ENCODE measurements at regions not wholly inside any gene's neighbourhood (a gene's known extent, or its start where the extent isn't known, plus 50 kb on each side); places are given as distances from the start of the nearest gene placed in this dataset.

- FAIRE-seq: no peak
- POLR2A ChIA-PET: no interaction called here
- CTCF ChIA-PET: no interaction called here
- H3K27ac ChIP-seq: no peak overlapping the region
- H3K4me1 ChIP-seq: no peaks in the 10 kb centered on the region
- H3K4me2 ChIP-seq: no peak overlapping the region
- DNase-seq (ENCODE audit: low read depth in 1 of 2, low spot score in 1 of 2): no peak
- ATAC-seq: no peak
- TF ChIP-seq CBX8 (IDR thresholded peaks at IDR 0.05) (no peak), HMGXB4 (CRISPR knock-in tag; IDR thresholded peaks at IDR 0.05; ENCODE audit: borderline replicate concordance) (no peak), EP300 (IDR thresholded peaks at IDR 0.05) (no peak), ZFP36 (IDR thresholded peaks at IDR 0.05; ENCODE audit: borderline replicate concordance, partially characterized antibody) (no peak)
- H3K4me3 ChIP-seq: no peak overlapping the region
- whole genome bisulfite sequencing (ENCODE audit: missing lambda C conversion rate): 7% methylated on average over 2 of the region's 2 CpGs
- no peaks in the 10 kb centered on the region for H3K9me3 ChIP-seq
Observed at GRCh38 chr4:35697210-35697736, 547.0 kb downstream of the ARAP2 start.

GRCh38 chr4:35700663-35701062 lies 543.7 kb downstream of the ARAP2 start:
- H3K4me3 ChIP-seq: no peak overlapping the region
- FAIRE-seq: no peak
- H3K4me2 ChIP-seq: no peak overlapping the region
- TF ChIP-seq SMC3 (IDR thresholded peaks at IDR 0.05) (no peak), GATA3 (IDR thresholded peaks at IDR 0.05; ENCODE audit: borderline replicate concordance) (no peak)
- ChIA-PET CTCF (no interaction called here), POLR2A (no interaction called here)
- 46% methylated on average over 2 of the region's 2 CpGs for WGBS (ENCODE audit: missing lambda C conversion rate)
- ATAC-seq: no peak
- no peaks in the 10 kb centered on the region for H3K4me1 ChIP-seq
- no peak for DNase-seq (ENCODE audit: low read depth in 1 of 2, low spot score in 1 of 2)
- no peaks in the 10 kb centered on the region for H3K9me3 ChIP-seq
- H3K27ac ChIP-seq: no peak overlapping the region

GRCh38 chr4:35709080-35709479 lies 535.2 kb downstream of the ARAP2 start:
- no peaks in the 10 kb centered on the region for H3K4me1 ChIP-seq
- no peak overlapping the region for H3K27ac ChIP-seq
- no peak for ATAC-seq
- TF ChIP-seq RAD21 (conservative IDR thresholded peaks at IDR 0.05 in 1 of 2, IDR thresholded peaks at IDR 0.05 in 1 of 2) (no peak), BCL3 (IDR thresholded peaks at IDR 0.05) (no peak), MAX (IDR thresholded peaks at IDR 0.05) (no peak), MYC (IDR thresholded peaks at IDR 0.05; ENCODE audit: borderline replicate concordance, low read length) (no peak), CBX2 (IDR thresholded peaks at IDR 0.05; ENCODE audit: borderline replicate concordance, low read depth) (no peak), MAZ (IDR thresholded peaks at IDR 0.05; ENCODE audit: borderline replicate concordance, low read depth, low read length) (no peak)
- CTCF ChIA-PET: no interaction called here
- FAIRE-seq: no peak
- WGBS (ENCODE audit: missing lambda C conversion rate): 3% methylated on average over 2 of the region's 2 CpGs
- H3K9me3 ChIP-seq: no peaks in the 10 kb centered on the region; the same call in 2 of the 3 replicates
- POLR2A ChIA-PET: no interaction called here
- no peak overlapping the region for H3K4me3 ChIP-seq
- no peak overlapping the region for H3K4me2 ChIP-seq
- DNase-seq (ENCODE audit: low read depth in 1 of 2, low spot score in 1 of 2): no peak

GRCh38 chr4:35710343-35710742 lies 534.0 kb downstream of the ARAP2 start:
- no peak for FAIRE-seq
- no peak for DNase-seq (ENCODE audit: low read depth in 1 of 2, low spot score in 1 of 2)
- 6% methylated on average over 3 of the region's 3 CpGs for WGBS (ENCODE audit: missing lambda C conversion rate)

More at GRCh38 chr4:35710343-35710742, 534.0 kb downstream of the ARAP2 start:
- ATAC-seq: no peak
- Histone ChIP-seq H3K27ac (no peak overlapping the region), H3K9me3 (no peaks in the 10 kb centered on the region; the same call in 2 of the 3 replicates), H3K4me2 (no peak overlapping the region), H3K4me1 (no peaks in the 10 kb centered on the region), H3K4me3 (no peak overlapping the region)
- ChIA-PET CTCF (no interaction called here), POLR2A (no interaction called here)
- no peak for TF ChIP-seq MAFK (IDR thresholded peaks at IDR 0.05; ENCODE audit: partially characterized antibody)
- TF ChIP-seq USF2 (IDR thresholded peaks at IDR 0.05): no peak
- TF ChIP-seq PHF8 (IDR thresholded peaks at IDR 0.05; ENCODE audit: borderline replicate concordance, low read depth): no peak
